AG09319 (cell line): ENCODE measurements at regions not wholly inside any gene's neighbourhood (a gene's known extent, or its start where the extent isn't known, plus 50 kb on each side); places are given as distances from the start of the nearest gene placed in this dataset.
A peak's percentile ranks its signal among the peaks of the same experiment; 100 is the strongest.

ENCODE experiments used
- DNase-seq: peaks from one replicate; pipeline ENCODE4 v3.0.0-alpha.2; 2010; ENCODE audit warnings: low read depth; ENCODE audit errors: extremely low read depth
- CTCF ChIP-seq: IDR thresholded peaks from 2 replicates; pipeline ENCODE4 v1.5.1; 2011; ENCODE audit warnings: low read depth, mild to moderate bottlenecking, inconsistent platforms, low read length, moderate library complexity

GRCh38 chr14:95424529-95424928 lies 91.9 kb downstream of the SYNE3 start:
- TF ChIP-seq CTCF, result no peak
- peak; percentile 46 for DNase-seq

- DNase-seq, result no peak
- no peak for TF ChIP-seq CTCF
Measured at GRCh38 chr14:95421741-95422140, 94.7 kb downstream of the SYNE3 start.

GRCh38 chr14:95420060-95420459 lies 96.4 kb downstream of the SYNE3 start:
- TF ChIP-seq CTCF, result no peak
- DNase-seq, result no peak

GRCh38 chr14:95419569-95419968 lies 96.9 kb downstream of the SYNE3 start:
- DNase-seq, result no peak
- TF ChIP-seq CTCF, result no peak

- no peak for TF ChIP-seq CTCF
- DNase-seq, result no peak
Measured at GRCh38 chr14:95418858-95419257, 97.6 kb downstream of the SYNE3 start.

GRCh38 chr14:95417492-95417891 lies 97.8 kb upstream of the CLMN start:
- DNase-seq, result no peak
- no peak for TF ChIP-seq CTCF

GRCh38 chr14:95415993-95416392 lies 96.3 kb upstream of the CLMN start:
- DNase-seq, result no peak
- no peak for TF ChIP-seq CTCF
